ENCODE measurements at regions not wholly inside any gene's neighbourhood (a gene's known extent, or its start where the extent isn't known, plus 50 kb on each side); places are given as distances from the start of the nearest gene placed in this dataset.
"Not testable (repeated sequence)": the region's sequence is repeated elsewhere in the genome, so short reads cannot be mapped to it uniquely, and the experiment has no call there.

GRCh38 chr6:44001318-44002066 is 125.8 kb downstream of the MRPL14 start:
- H3K36me3 Mint-ChIP-seq (ENCODE audit: low read depth): no peaks in the 10 kb centered on the region
- H3K27me3 Mint-ChIP-seq: peaks cover 51% of the 10 kb centered on the region
- no peak overlapping the region for H3K27ac Mint-ChIP-seq
- H3K4me1 Mint-ChIP-seq: peaks cover 8% of the 10 kb centered on the region
- DNase-seq: no peak
- H3K4me3 Mint-ChIP-seq: peak overlapping the region; percentile 76
- no peak for ATAC-seq
- no peaks in the 10 kb centered on the region for H3K9me3 ChIP-seq (ENCODE audit: control insufficient read depth, low read length, poor library complexity, severe bottlenecking)

GRCh38 chr6:44000164-44000842 is 126.9 kb downstream of the MRPL14 start:
- DNase-seq: no peak
- H3K36me3 Mint-ChIP-seq (ENCODE audit: low read depth): no peaks in the 10 kb centered on the region

GRCh38 chr6:43999628-44000027 is 127.6 kb downstream of the MRPL14 start:
- no peaks in the 10 kb centered on the region for H3K9me3 ChIP-seq (ENCODE audit: control insufficient read depth, low read length, poor library complexity, severe bottlenecking)
- peaks cover 43% of the 10 kb centered on the region for H3K27me3 Mint-ChIP-seq
- ATAC-seq (no peak), DNase-seq (no peak)
- no peak overlapping the region for H3K4me3 Mint-ChIP-seq
- H3K36me3 Mint-ChIP-seq (ENCODE audit: low read depth): no peaks in the 10 kb centered on the region
- H3K27ac Mint-ChIP-seq: no peak overlapping the region
- peaks cover 8% of the 10 kb centered on the region for H3K4me1 Mint-ChIP-seq

More at GRCh38 chr6:44000164-44000842, 126.9 kb downstream of the MRPL14 start:
- Mint-ChIP-seq H3K4me1 (peaks cover 8% of the 10 kb centered on the region), H3K27ac (no peak overlapping the region), H3K27me3 (peaks cover 44% of the 10 kb centered on the region), H3K4me3 (no peak overlapping the region)
- ATAC-seq: peak; percentile 25
- no peaks in the 10 kb centered on the region for H3K9me3 ChIP-seq (ENCODE audit: control insufficient read depth, low read length, poor library complexity, severe bottlenecking)

GRCh38 chr6:43998592-43999243 is 128.5 kb downstream of the MRPL14 start:
- not testable (repeated sequence) for ATAC-seq; DNase-seq; H3K4me3 Mint-ChIP-seq; H3K36me3 Mint-ChIP-seq (ENCODE audit: low read depth); H3K27ac Mint-ChIP-seq; H3K9me3 ChIP-seq (ENCODE audit: control insufficient read depth, low read length, poor library complexity, severe bottlenecking); H3K4me1 Mint-ChIP-seq
- peaks cover 34% of the 10 kb centered on the region for H3K27me3 Mint-ChIP-seq

- DNase-seq: peak in 1 of 3 donors; percentile 5
- not testable (repeated sequence) for H3K36me3 Mint-ChIP-seq (ENCODE audit: low read depth); H3K4me1 Mint-ChIP-seq; H3K4me3 Mint-ChIP-seq; ATAC-seq; H3K27ac Mint-ChIP-seq; H3K9me3 ChIP-seq (ENCODE audit: control insufficient read depth, low read length, poor library complexity, severe bottlenecking)
- peaks cover 31% of the 10 kb centered on the region for H3K27me3 Mint-ChIP-seq
These were observed 129.2 kb downstream of the MRPL14 start for GRCh38 chr6:43997990-43998585.

GRCh38 chr6:43997345-43997677 is 129.9 kb downstream of the MRPL14 start:
- H3K9me3 ChIP-seq (ENCODE audit: control insufficient read depth, low read length, poor library complexity, severe bottlenecking): no peaks in the 10 kb centered on the region
- ATAC-seq (no peak), DNase-seq (peak in 1 of 3 donors; percentile 2)
- Mint-ChIP-seq H3K4me3 (no peak overlapping the region), H3K4me1 (peaks cover 6% of the 10 kb centered on the region), H3K27ac (no peak overlapping the region), H3K36me3 (ENCODE audit: low read depth) (no peaks in the 10 kb centered on the region), H3K27me3 (peaks cover 34% of the 10 kb centered on the region)

GRCh38 chr6:43996618-43997344 is 130.5 kb downstream of the MRPL14 start:
- Mint-ChIP-seq H3K27ac (no peak overlapping the region), H3K36me3 (ENCODE audit: low read depth) (no peaks in the 10 kb centered on the region), H3K27me3 (peaks cover 39% of the 10 kb centered on the region), H3K4me1 (peaks cover 6% of the 10 kb centered on the region), H3K4me3 (no peak overlapping the region)
- DNase-seq: no peak
- no peak for ATAC-seq
- no peaks in the 10 kb centered on the region for H3K9me3 ChIP-seq (ENCODE audit: control insufficient read depth, low read length, poor library complexity, severe bottlenecking)

GRCh38 chr6:43995137-43995536 is 132.1 kb downstream of the MRPL14 start:
- H3K27me3 Mint-ChIP-seq: peaks cover 26% of the 10 kb centered on the region
- H3K27ac Mint-ChIP-seq: no peak overlapping the region

GRCh38 chr6:43993881-43994523 is 133.2 kb downstream of the MRPL14 start:
- Mint-ChIP-seq H3K36me3 (ENCODE audit: low read depth) (no peaks in the 10 kb centered on the region), H3K27ac (no peak overlapping the region), H3K27me3 (peaks cover 27% of the 10 kb centered on the region), H3K4me3 (no peak overlapping the region), H3K4me1 (no peaks in the 10 kb centered on the region)
- no peaks in the 10 kb centered on the region for H3K9me3 ChIP-seq (ENCODE audit: control insufficient read depth, low read length, poor library complexity, severe bottlenecking)
- ATAC-seq (no peak), DNase-seq (no peak)

More at GRCh38 chr6:43995137-43995536, 132.1 kb downstream of the MRPL14 start:
- Mint-ChIP-seq H3K4me3 (no peak overlapping the region), H3K4me1 (peaks cover 2% of the 10 kb centered on the region), H3K36me3 (ENCODE audit: low read depth) (no peaks in the 10 kb centered on the region)
- no peaks in the 10 kb centered on the region for H3K9me3 ChIP-seq (ENCODE audit: control insufficient read depth, low read length, poor library complexity, severe bottlenecking)
- no peak for ATAC-seq
- DNase-seq: no peak

- H3K9me3 ChIP-seq (ENCODE audit: control insufficient read depth, low read length, poor library complexity, severe bottlenecking): no peaks in the 10 kb centered on the region
- H3K27me3 Mint-ChIP-seq: peaks cover 27% of the 10 kb centered on the region
- no peak overlapping the region for H3K4me3 Mint-ChIP-seq
- H3K36me3 Mint-ChIP-seq (ENCODE audit: low read depth): no peaks in the 10 kb centered on the region
- ATAC-seq (no peak), DNase-seq (no peak)
- no peak overlapping the region for H3K27ac Mint-ChIP-seq
- no peaks in the 10 kb centered on the region for H3K4me1 Mint-ChIP-seq
These were observed 134.2 kb downstream of the MRPL14 start for GRCh38 chr6:43992783-43993644.

- Mint-ChIP-seq H3K4me1 (no peaks in the 10 kb centered on the region), H3K27me3 (peaks cover 27% of the 10 kb centered on the region), H3K4me3 (no peak overlapping the region), H3K27ac (no peak overlapping the region), H3K36me3 (ENCODE audit: low read depth) (no peaks in the 10 kb centered on the region)
- no peak for DNase-seq
- H3K9me3 ChIP-seq (ENCODE audit: control insufficient read depth, low read length, poor library complexity, severe bottlenecking): no peaks in the 10 kb centered on the region
- no peak for ATAC-seq
These were observed 135.1 kb downstream of the MRPL14 start for GRCh38 chr6:43992126-43992663.
